WTC11 (cell line): ENCODE measurements at regions not wholly inside any gene's neighbourhood (a gene's known extent, or its start where the extent isn't known, plus 50 kb on each side); places are given as distances from the start of the nearest gene placed in this dataset.

ENCODE experiments used
- ATAC-seq: fragments of 200-7000 bp; cut with Tn5 transposase; 2 replicates; pipeline ENCODE4 v1.10.0; 2021; ENCODE audit warnings: mild to moderate bottlenecking, moderate library complexity
- CTCF ChIA-PET: fragments of 300-600 bp; sonication (Branson Sonifier 250); formaldehyde crosslinking; loops from one replicate; lab custom pipeline; 2021; ENCODE audit warnings: antibody characterized with exemption; lab: Charles Lee
- POLR2A ChIA-PET: fragments of 350-600 bp; sonication (Branson Sonifier 250); formaldehyde crosslinking; loops from one replicate; lab custom pipeline; 2021; ENCODE audit warnings: antibody characterized with exemption; lab: Charles Lee
- DNase-seq: peaks from one replicate; pipeline ENCODE4 v3.0.0; 2021; ENCODE audit warnings: low spot score
- H3K27ac Mint-ChIP-seq: 2 replicates; pipeline ENCODE4 v1.8.0; 2021; ENCODE audit warnings: mixed read lengths
- H3K27me3 Mint-ChIP-seq: 2 replicates; pipeline ENCODE4 v1.8.0; 2021; ENCODE audit warnings: low read depth, mild to moderate bottlenecking, moderate library complexity, mixed read lengths
- H3K36me3 Mint-ChIP-seq: 2 replicates; pipeline ENCODE4 v1.8.0; 2021; ENCODE audit warnings: mixed read lengths
- H3K4me1 Mint-ChIP-seq: 2 replicates; pipeline ENCODE4 v1.8.0; 2022; ENCODE audit warnings: mixed read lengths
- H3K4me3 Mint-ChIP-seq: 2 replicates; pipeline ENCODE4 v1.8.0; 2021; ENCODE audit warnings: mild to moderate bottlenecking, moderate library complexity, mixed read lengths
- H3K9me3 Mint-ChIP-seq: 2 replicates; pipeline ENCODE4 v1.8.0; 2021; ENCODE audit warnings: mixed read lengths
- ARID4B ChIP-seq: sonication (generic); formaldehyde crosslinking; IDR thresholded peaks from 2 replicates; pipeline ENCODE4 v1.8.0; 2023; ENCODE audit warnings: missing genetic modification reagents, mild to moderate bottlenecking, borderline replicate concordance
- CDX4 ChIP-seq: fragments of 250-450 bp; sonication (Bioruptor Pico); IDR thresholded peaks from 2 replicates; pipeline ENCODE4 v1.9.0; 2021; ENCODE audit warnings: moderate library complexity, mild to moderate bottlenecking, inconsistent platforms, borderline replicate concordance
- E2F4 ChIP-seq: sonication (generic); formaldehyde crosslinking; IDR thresholded peaks from 2 replicates; pipeline ENCODE4 v1.8.1; 2022; ENCODE audit warnings: low read depth, mild to moderate bottlenecking, moderate library complexity, missing genetic modification reagents, borderline replicate concordance
- EMX1 ChIP-seq: fragments of 250-450 bp; sonication (Bioruptor Pico); IDR thresholded peaks from 2 replicates; pipeline ENCODE4 v1.8.0; 2021; ENCODE audit warnings: mild to moderate bottlenecking
- FOXJ3 ChIP-seq: sonication (generic); formaldehyde crosslinking; IDR thresholded peaks from 2 replicates; pipeline ENCODE4 v1.9.0; 2021; ENCODE audit warnings: missing genetic modification reagents, mild to moderate bottlenecking, borderline replicate concordance
- GABPB1 ChIP-seq: sonication (generic); formaldehyde crosslinking; IDR thresholded peaks from 2 replicates; pipeline ENCODE4 v1.8.1; 2023; ENCODE audit warnings: mild to moderate bottlenecking, missing genetic modification reagents
- HMGXB4 ChIP-seq: sonication (generic); formaldehyde crosslinking; IDR thresholded peaks from 2 replicates; pipeline ENCODE4 v1.8.1; 2023; ENCODE audit warnings: mild to moderate bottlenecking, moderate library complexity, missing genetic modification reagents
- IRF1 ChIP-seq: sonication (generic); formaldehyde crosslinking; IDR thresholded peaks from 2 replicates; pipeline ENCODE4 v1.8.0; 2023; ENCODE audit warnings: missing genetic modification reagents
- NFATC4 ChIP-seq: fragments of 250-450 bp; sonication (Bioruptor Pico); IDR thresholded peaks from 2 replicates; pipeline ENCODE4 v1.9.0; 2021; ENCODE audit warnings: mild to moderate bottlenecking
- SOX15 ChIP-seq: fragments of 250-450 bp; sonication (Bioruptor Pico); IDR thresholded peaks from 2 replicates; pipeline ENCODE4 v1.9.0; 2021; ENCODE audit warnings: mild to moderate bottlenecking
- ZBTB43 ChIP-seq: sonication (generic); formaldehyde crosslinking; IDR thresholded peaks from 2 replicates; pipeline ENCODE4 v1.8.1; 2023; ENCODE audit warnings: mild to moderate bottlenecking, missing genetic modification reagents
- ZNF232 ChIP-seq: sonication (generic); formaldehyde crosslinking; IDR thresholded peaks from 2 replicates; pipeline ENCODE4 v1.8.0; 2022; ENCODE audit warnings: mild to moderate bottlenecking, missing genetic modification reagents
- ZNF512 ChIP-seq: sonication (generic); formaldehyde crosslinking; IDR thresholded peaks from 2 replicates; pipeline ENCODE4 v1.8.1; 2022; ENCODE audit warnings: missing genetic modification reagents, borderline replicate concordance
- ZNF532 ChIP-seq: fragments of 250-450 bp; sonication (Bioruptor Pico); IDR thresholded peaks from 2 replicates; pipeline ENCODE4 v1.9.0; 2021; ENCODE audit warnings: mild to moderate bottlenecking, borderline replicate concordance
- ZSCAN18 ChIP-seq: fragments of 250-450 bp; sonication (Bioruptor Pico); IDR thresholded peaks from 2 replicates; pipeline ENCODE4 v2.1.2; 2022; ENCODE audit warnings: mild to moderate bottlenecking, moderate library complexity

GRCh38 chr1:80751204-80751603 lies 1049.5 kb upstream of the ADGRL2 start:
- TF ChIP-seq ZSCAN18 (CRISPR knock-in tag) (no peak), ARID4B (CRISPR knock-in tag) (no peak), E2F4 (no peak), SOX15 (no peak), ZBTB43 (CRISPR knock-in tag) (no peak), ZNF232 (CRISPR knock-in tag) (no peak), HMGXB4 (CRISPR knock-in tag) (no peak)
- Mint-ChIP-seq H3K27me3 (no peaks in the 10 kb centered on the region), H3K36me3 (peaks cover 11% of the 10 kb centered on the region), H3K4me1 (no peaks in the 10 kb centered on the region), H3K27ac (no peak overlapping the region), H3K4me3 (no peak overlapping the region), H3K9me3 (peaks cover 25% of the 10 kb centered on the region)
- ATAC-seq (no peak), DNase-seq (no peak)
- CTCF ChIA-PET, result no interaction called here
- POLR2A ChIA-PET, result no interaction called here

- H3K9me3 Mint-ChIP-seq, result peaks cover 17% of the 10 kb centered on the region
- H3K27ac Mint-ChIP-seq, result no peak overlapping the region
- ATAC-seq (no peak), DNase-seq (no peak)
- peaks cover 3% of the 10 kb centered on the region; the same call in 1 of the 2 replicates for H3K36me3 Mint-ChIP-seq
- ChIA-PET CTCF (no interaction called here), POLR2A (no interaction called here)
- no peak overlapping the region for H3K4me3 Mint-ChIP-seq
- H3K27me3 Mint-ChIP-seq, result no peaks in the 10 kb centered on the region
- no peaks in the 10 kb centered on the region for H3K4me1 Mint-ChIP-seq
- no peak for TF ChIP-seq ZNF512 (CRISPR knock-in tag)
- TF ChIP-seq CDX4 (CRISPR knock-in tag), result no peak
- no peak for TF ChIP-seq NFATC4 (CRISPR knock-in tag)
- no peak for TF ChIP-seq FOXJ3 (CRISPR knock-in tag)
- TF ChIP-seq ZNF532 (CRISPR knock-in tag), result no peak
- TF ChIP-seq EMX1 (CRISPR knock-in tag), result no peak
- no peak for TF ChIP-seq GABPB1 (CRISPR knock-in tag)
- TF ChIP-seq IRF1 (CRISPR knock-in tag), result no peak
These were observed 1069.4 kb upstream of the ADGRL2 start for GRCh38 chr1:80731241-80731894.
